Psoas muscle (tissue), 7 donors: ENCODE measurements at regions not wholly inside any gene's neighbourhood (a gene's known extent, or its start where the extent isn't known, plus 50 kb on each side); places are given as distances from the start of the nearest gene placed in this dataset.

Experiments
- ATAC-seq, 4 donors: fragments of 200-7000 bp; cut with Tn5 transposase; one replicate each; pipeline ENCODE4 v1.9.1; 2020; ENCODE audit warnings: moderate library complexity in 3 of 4, mild to moderate bottlenecking in 2 of 4
- DNase-seq, 2 donors: peaks; one replicate each; pipeline ENCODE4 v3.0.0-alpha.2; 2020
- H3K27ac ChIP-seq: fragments of 200-600 bp; one replicate; pipeline ENCODE4 v1.8.0; 2022
- H3K27me3 ChIP-seq, 3 donors: fragments of 200-600 bp in 1 of 3; one replicate each; pipeline versions ENCODE4 v1.6.1 to v1.8.0; 2013 to 2022; ENCODE audit warnings: low read length in 2 of 3, mild to moderate bottlenecking in 2 of 3, moderate library complexity in 1 of 3; ENCODE audit not compliant: insufficient read depth in 3 of 3
- H3K36me3 ChIP-seq, 2 donors: fragments of 200-600 bp in 1 of 2; one replicate each; pipeline versions ENCODE4 v1.6.1 to v1.8.0; 2013 to 2022; ENCODE audit warnings: low read depth in 1 of 2, mild to moderate bottlenecking in 1 of 2, moderate library complexity in 1 of 2; ENCODE audit not compliant: insufficient read depth in 1 of 2
- H3K4me1 ChIP-seq: fragments of 200-600 bp; one replicate; pipeline ENCODE4 v1.8.0; 2022
- H3K4me3 ChIP-seq: fragments of 200-600 bp; one replicate; pipeline ENCODE4 v1.8.0; 2022; ENCODE audit warnings: mild to moderate bottlenecking
- H3K9me3 ChIP-seq: fragments of 200-600 bp; one replicate; pipeline ENCODE4 v1.8.0; 2022
- WGBS, 3 donors: extraction: QIAGEN DNeasy Blood & Tissue Kit; methylation state at CpG; one replicate each; pipeline versions ENCODE4 v1.1.6 to v1.1.7; 2013; 5-methylcytosine and 5-hydroxymethylcytosine counted together
- intact Hi-C, 2 donors: fragments of 100-400 bp; cut with DNase I; formaldehyde crosslinking; loops; one replicate each; pipeline versions ENCODE4 v1.11.0 to v1.14.2; 2022
- TF ChIP-seq, protein P1 (sequence below): fragments of 200-600 bp; IDR thresholded peaks from one replicate; pipeline ENCODE4 v1.8.0; 2022; ENCODE audit warnings: antibody characterized with exemption
- donor health status: healthy with polysubstance abuse.
- donor health status: DM: no; HTN: no; CAD: no; lungs with moderate emphysema.
- donor health status: Bipolar disorder and iron deficiency.
- donor health status: healthy.
- donor health status: DM: yes; HTN: yes; CAD: no.
- donor health status: DM: no; HTN: no; CAD: no.
- donor health status: DM: yes; HTN: yes; CAD: no.

DNA sequence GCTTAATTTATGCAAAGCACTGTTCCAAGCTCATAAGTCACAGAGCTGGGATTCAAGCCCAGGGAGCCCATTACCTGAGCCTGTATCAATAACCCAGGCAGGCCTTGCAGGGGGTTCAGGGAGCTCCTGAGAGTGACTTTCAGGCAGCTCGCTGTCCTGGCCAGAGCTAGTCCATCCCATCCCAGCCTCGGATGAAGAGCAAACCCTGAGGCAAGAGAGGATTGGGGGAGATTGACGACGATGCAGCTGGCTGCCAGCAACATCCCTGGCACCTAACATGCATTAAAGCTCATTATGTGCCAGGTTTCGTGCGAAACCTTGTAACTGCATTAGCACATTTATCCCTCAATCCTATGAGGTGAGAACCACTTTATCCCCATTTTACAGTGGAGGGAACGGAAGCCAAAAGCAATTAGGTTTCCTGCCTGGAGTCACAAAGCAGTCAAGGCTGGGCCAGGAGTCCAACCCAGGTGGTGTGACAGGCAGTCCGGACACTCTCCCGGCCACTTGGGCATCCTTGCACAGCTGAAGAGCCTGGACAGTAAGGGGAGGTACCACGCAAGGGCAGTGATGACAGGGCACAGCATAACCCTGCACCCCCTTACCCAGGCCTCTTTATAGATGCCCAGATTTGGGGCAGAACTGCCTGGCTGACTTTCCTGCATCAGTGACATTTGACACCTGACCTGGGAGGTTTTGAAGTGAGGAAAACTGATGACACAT is 129.8 kb upstream of the CHST15 start:
- no peaks in the 10 kb centered on the region for H3K27me3 ChIP-seq
- H3K4me3 ChIP-seq, result no peak overlapping the region
- ATAC-seq, result no peak
- intact Hi-C loops, result no loop called here
- H3K36me3 ChIP-seq, result no peaks in the 10 kb centered on the region
- DNase-seq, result peak in 1 of 2 donors; percentile 29
- 65 to 82% (median 74%) methylated on average over 10 of the region's 10 CpGs for WGBS, 3 donors
- H3K4me1 ChIP-seq, result no peaks in the 10 kb centered on the region
- no peaks in the 10 kb centered on the region for H3K9me3 ChIP-seq
- no peak overlapping the region for H3K27ac ChIP-seq
- TF ChIP-seq, protein P1, sequence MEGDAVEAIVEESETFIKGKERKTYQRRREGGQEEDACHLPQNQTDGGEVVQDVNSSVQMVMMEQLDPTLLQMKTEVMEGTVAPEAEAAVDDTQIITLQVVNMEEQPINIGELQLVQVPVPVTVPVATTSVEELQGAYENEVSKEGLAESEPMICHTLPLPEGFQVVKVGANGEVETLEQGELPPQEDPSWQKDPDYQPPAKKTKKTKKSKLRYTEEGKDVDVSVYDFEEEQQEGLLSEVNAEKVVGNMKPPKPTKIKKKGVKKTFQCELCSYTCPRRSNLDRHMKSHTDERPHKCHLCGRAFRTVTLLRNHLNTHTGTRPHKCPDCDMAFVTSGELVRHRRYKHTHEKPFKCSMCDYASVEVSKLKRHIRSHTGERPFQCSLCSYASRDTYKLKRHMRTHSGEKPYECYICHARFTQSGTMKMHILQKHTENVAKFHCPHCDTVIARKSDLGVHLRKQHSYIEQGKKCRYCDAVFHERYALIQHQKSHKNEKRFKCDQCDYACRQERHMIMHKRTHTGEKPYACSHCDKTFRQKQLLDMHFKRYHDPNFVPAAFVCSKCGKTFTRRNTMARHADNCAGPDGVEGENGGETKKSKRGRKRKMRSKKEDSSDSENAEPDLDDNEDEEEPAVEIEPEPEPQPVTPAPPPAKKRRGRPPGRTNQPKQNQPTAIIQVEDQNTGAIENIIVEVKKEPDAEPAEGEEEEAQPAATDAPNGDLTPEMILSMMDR, result no peak

DNA sequence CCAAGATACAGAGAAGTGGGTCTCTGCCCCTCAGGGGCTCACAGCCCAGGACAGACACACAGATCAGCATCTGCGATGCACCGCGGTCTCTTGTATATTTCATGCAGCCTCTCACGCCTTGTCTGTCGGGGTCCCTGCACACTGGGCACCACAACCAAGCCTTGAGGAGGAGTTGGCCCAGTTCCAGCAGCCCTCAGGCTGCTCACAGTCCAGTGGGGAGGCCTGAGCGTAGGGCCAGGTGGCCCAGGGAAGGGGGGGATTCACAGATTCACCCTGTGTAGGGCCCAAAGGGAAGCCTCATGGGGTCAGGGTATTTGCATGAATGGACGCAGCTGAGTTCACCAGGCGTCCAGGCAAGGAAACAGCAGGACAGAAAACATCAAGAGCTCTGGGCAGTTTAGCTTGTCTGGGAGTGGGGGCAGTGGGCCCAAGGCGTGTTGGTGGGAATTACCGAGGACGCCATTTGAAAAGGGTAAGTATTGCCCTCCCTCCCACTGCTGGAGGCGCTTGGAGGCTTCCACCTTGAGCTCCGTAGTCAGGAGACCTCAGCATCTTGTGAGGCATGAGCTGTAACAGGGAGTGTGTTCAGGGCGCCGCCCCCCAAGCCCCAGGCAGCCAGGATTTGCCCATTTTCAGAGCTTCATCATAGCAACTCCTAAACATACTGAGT is 129.1 kb upstream of the CHST15 start:
- DNase-seq, result peak in 1 of 2 donors; percentile 41
- no peak for ATAC-seq
- Histone ChIP-seq H3K9me3 (no peaks in the 10 kb centered on the region), H3K4me3 (no peak overlapping the region), H3K27ac (no peak overlapping the region), H3K36me3 (no peaks in the 10 kb centered on the region), H3K27me3 (no peaks in the 10 kb centered on the region), H3K4me1 (no peaks in the 10 kb centered on the region)
- TF ChIP-seq, protein P1, result no peak
- 76 to 84% (median 82%) methylated on average over 15 of the region's 15 CpGs for WGBS, 3 donors
- intact Hi-C loops, result no loop called here

DNA sequence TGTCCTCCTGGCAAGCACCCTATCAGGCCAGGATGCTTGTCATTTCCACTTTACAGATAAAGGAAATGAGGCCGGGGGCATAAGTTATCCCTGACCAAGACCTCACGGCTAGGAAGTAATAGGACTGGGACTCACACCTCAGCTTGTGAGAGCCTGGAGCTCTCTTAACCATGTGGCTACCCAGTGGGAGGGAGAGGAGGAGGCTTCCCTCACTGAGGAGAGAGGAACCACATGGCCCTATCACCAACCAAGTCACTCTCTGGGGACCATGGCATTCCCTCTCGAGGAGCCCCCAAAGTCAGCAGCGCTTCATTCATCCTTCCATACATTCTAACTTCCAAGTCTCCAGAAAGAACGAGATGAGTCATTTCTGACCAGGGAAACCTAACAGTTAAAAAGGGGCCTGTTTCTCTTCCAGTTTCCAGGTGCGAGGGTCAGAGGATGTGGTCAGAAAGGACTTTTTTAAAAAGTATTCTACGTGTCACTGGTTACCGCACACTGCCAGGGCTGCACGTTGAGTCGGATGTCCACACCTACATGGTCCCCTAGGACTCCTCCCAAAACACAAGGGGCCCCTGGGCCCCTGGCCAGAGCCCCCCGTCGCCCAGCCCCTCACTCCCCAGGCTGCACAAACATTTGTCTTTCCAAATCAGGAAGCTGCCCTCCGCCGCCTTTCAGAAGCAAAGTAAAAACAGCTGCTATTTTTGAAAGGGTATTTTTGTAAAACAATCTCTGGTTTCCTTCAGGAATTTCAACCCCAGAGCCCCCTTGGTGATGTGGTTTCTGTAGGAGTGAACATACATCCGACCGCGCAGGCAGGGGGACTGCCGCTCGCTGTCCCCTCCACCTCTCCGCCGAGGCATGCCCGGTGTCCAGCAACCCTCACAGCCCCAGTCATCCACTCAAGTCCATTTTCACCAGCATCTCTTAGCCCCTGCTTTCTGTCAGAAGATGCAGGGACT is 128.2 kb upstream of the CHST15 start:
- H3K4me3 ChIP-seq, result no peak overlapping the region
- ATAC-seq, result no peak
- DNase-seq, result peak in 1 of 2 donors; percentile 15

DNA sequence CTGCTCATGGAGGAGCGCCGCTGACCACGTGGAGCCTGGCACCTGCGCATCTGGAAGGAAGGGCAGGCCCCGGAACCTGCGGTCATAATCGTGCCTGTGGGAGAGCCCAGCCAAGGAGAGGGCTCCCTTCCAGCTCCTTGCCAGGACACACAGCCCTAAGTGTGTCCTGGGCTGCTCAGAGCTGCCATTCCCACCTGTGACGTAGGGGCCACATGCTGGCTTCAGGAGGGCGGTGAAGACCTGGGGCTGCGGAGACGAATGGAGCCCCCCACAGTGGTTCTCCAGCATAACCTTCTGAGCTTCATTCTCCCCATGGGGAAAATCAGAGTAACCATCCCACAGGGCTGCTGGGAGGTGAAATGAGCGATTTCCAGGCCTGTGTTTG is 127.6 kb upstream of the CHST15 start:
- Histone ChIP-seq H3K36me3 (no peaks in the 10 kb centered on the region), H3K9me3 (no peaks in the 10 kb centered on the region), H3K27ac (no peak overlapping the region), H3K4me3 (no peak overlapping the region), H3K4me1 (no peaks in the 10 kb centered on the region), H3K27me3 (no peaks in the 10 kb centered on the region)
- intact Hi-C loops, result no loop called here
- no peak for ATAC-seq
- 71 to 77% (median 74%) methylated on average over 12 of the region's 12 CpGs for WGBS, 3 donors
- TF ChIP-seq, protein P1, result no peak
- DNase-seq, result peak in 1 of 2 donors; percentile 29

More for the DNA sequence above, 128.2 kb upstream of the CHST15 start:
- no peaks in the 10 kb centered on the region for H3K4me1 ChIP-seq
- H3K9me3 ChIP-seq, result no peaks in the 10 kb centered on the region
- no peak overlapping the region for H3K27ac ChIP-seq
- TF ChIP-seq, protein P1, result no peak
- intact Hi-C loops, result no loop called here
- WGBS, 3 donors, result 48 to 59% (median 57%) methylated on average over 22 of the region's 22 CpGs
- no peaks in the 10 kb centered on the region for H3K36me3 ChIP-seq
- no peaks in the 10 kb centered on the region for H3K27me3 ChIP-seq
